HepG2 (cell line): ENCODE measurements at regions not wholly inside any gene's neighbourhood (a gene's known extent, or its start where the extent isn't known, plus 50 kb on each side); places are given as distances from the start of the nearest gene placed in this dataset.

ENCODE experiments used
- ATF3 ChIP-seq: sonication (generic); formaldehyde crosslinking; IDR thresholded peaks from 2 replicates; pipeline ENCODE4 v1.4.0; 2020; ENCODE audit warnings: missing genetic modification reagents
- CTCF ChIP-seq: sonication (generic); formaldehyde crosslinking; IDR thresholded peaks from 2 replicates; pipeline ENCODE4 v1.5.0; 2020; ENCODE audit warnings: mild to moderate bottlenecking, missing genetic modification reagents, moderate library complexity
- EP300 ChIP-seq, 3 experiments: sonication (generic) in 1 of 3; formaldehyde crosslinking in 1 of 3; IDR thresholded peaks; 2 replicates each; pipeline versions ENCODE4 v1.5.1 to v1.6.1; 2011 to 2020; ENCODE audit warnings: low read depth in 2 of 3, low read length in 2 of 3, borderline replicate concordance in 1 of 3, improper control_type of control experiment in 1 of 3, mild to moderate bottlenecking in 1 of 3, missing genetic modification reagents in 1 of 3, moderate library complexity in 1 of 3
- FOXP4 ChIP-seq: sonication (generic); formaldehyde crosslinking; IDR thresholded peaks from 2 replicates; pipeline ENCODE4 v1.4.0; 2020; ENCODE audit warnings: missing genetic modification reagents
- HIVEP1 ChIP-seq: sonication (generic); formaldehyde crosslinking; IDR thresholded peaks from 2 replicates; pipeline ENCODE4 v1.4.0; 2020; ENCODE audit warnings: mild to moderate bottlenecking, missing genetic modification reagents
- MAX ChIP-seq: IDR thresholded peaks from 2 replicates; pipeline ENCODE4 v1.6.1; 2012; ENCODE audit warnings: inconsistent platforms
- MIER2 ChIP-seq: IDR thresholded peaks from 2 replicates; pipeline ENCODE4 v1.6.1; 2016; ENCODE audit warnings: missing biosample characterization, missing genetic modification reagents
- POLR2AphosphoS5 ChIP-seq: IDR thresholded peaks from 2 replicates; pipeline ENCODE4 v1.6.1; 2012; ENCODE audit warnings: low read depth, low read length
- ZNF580 ChIP-seq: IDR thresholded peaks from 2 replicates; pipeline ENCODE4 v1.6.1; 2016; ENCODE audit warnings: low read depth, borderline replicate concordance

GRCh38 chr3:147162743-147163142 is 243.6 kb downstream of the ZIC4 start:
- TF ChIP-seq HIVEP1 (CRISPR knock-in tag) (no peak), ATF3 (CRISPR knock-in tag) (no peak), EP300 (IDR thresholded peaks at IDR 0.05; ENCODE audit: low read depth in 2 of 2, low read length in 2 of 2) (no peak), EP300 (CRISPR knock-in tag; IDR thresholded peaks at IDR 0.05; ENCODE audit: borderline replicate concordance) (no peak), CTCF (CRISPR knock-in tag) (no peak), ZNF580 (CRISPR knock-in tag) (no peak), MIER2 (CRISPR knock-in tag) (no peak), POLR2AphosphoS5 (no peak), MAX (no peak), FOXP4 (CRISPR knock-in tag) (no peak)
